Activated T-helper 9 cell treated with anti-CD3 and anti-CD28 coated beads, Interleukin-2, amount 50 U/mL, for 16 hours (primary cell): ENCODE measurements at regions not wholly inside any gene's neighbourhood (a gene's known extent, or its start where the extent isn't known, plus 50 kb on each side); places are given as distances from the start of the nearest gene placed in this dataset.
"Not testable (repeated sequence)": the region's sequence is repeated elsewhere in the genome, so short reads cannot be mapped to it uniquely, and the experiment has no call there.

Experiments used
- DNase-seq: peaks from one replicate; pipeline ENCODE4 v3.0.0-alpha.2; 2020; ENCODE audit warnings: low read depth

DNA sequence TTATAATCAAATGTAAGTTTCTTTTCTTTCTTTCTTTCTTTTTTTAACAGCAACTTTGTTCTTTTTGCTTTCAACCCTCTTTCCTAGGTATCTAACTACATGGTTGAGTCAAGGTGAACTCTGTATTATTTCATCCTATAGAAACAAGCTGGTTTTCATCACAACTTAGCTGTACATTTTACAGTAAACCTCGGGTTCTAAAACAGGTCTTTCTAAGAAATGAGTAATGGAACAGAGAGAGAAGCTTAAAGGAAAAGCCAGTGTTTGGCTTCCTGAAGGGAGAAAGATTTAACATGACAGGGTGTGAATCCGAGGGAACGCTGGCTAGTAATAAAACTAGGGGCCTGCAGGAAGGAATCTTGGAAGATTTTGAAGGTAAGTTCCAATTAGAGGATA is 143.4 kb upstream of the ITGB1 start:
- no peak for DNase-seq

DNA sequence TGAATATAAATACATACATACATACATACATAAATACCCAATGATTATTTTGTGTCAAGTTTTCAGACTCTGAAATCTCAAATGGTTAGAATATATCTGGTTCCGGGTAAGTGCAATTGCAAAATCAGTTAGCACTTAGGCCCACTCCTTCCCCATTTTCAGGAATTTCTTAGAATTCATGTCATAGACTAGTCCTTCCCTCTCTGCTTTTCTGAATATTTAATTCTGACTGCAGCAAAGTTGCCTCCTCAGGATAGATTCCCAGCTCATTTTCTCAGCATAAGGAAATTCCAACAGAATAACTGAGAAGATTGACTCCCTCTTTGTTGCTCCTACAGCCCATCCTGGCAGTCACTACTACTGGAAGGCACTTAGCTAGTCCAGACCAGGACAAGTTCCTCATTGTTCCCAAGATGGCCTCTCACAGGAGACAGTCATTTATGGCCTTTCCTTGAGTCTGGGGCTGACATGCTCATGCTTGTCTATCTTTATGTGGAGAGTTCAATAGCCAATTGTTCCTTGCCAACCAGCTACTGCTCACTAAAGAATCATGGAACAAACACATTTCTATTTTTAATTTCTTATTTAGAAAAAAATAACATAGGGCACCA is 142.9 kb upstream of the ITGB1 start:
- no peak for DNase-seq

DNA sequence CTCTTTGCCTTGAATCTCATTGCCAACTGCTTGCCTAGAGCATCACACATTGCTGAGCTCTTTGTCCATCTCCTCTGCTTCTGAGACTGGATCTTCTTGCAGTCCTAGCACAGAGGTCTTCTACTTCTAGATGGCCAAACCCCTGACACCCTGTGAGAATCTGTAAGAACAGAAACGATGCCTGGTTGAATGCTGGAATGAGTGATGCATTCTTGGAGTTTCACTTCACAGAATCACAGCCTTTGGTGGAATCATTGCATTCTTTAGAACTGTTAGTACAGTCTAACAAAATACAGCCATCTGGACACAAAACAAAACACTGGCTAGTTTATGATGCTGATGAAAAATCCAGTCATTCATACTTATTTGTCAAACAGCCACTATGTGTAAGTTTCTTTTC is 141.7 kb upstream of the ITGB1 start:
- no peak for DNase-seq

GRCh38 chr10:33098951-33099663 is 141.1 kb upstream of the ITGB1 start:
- no peak for DNase-seq

DNA sequence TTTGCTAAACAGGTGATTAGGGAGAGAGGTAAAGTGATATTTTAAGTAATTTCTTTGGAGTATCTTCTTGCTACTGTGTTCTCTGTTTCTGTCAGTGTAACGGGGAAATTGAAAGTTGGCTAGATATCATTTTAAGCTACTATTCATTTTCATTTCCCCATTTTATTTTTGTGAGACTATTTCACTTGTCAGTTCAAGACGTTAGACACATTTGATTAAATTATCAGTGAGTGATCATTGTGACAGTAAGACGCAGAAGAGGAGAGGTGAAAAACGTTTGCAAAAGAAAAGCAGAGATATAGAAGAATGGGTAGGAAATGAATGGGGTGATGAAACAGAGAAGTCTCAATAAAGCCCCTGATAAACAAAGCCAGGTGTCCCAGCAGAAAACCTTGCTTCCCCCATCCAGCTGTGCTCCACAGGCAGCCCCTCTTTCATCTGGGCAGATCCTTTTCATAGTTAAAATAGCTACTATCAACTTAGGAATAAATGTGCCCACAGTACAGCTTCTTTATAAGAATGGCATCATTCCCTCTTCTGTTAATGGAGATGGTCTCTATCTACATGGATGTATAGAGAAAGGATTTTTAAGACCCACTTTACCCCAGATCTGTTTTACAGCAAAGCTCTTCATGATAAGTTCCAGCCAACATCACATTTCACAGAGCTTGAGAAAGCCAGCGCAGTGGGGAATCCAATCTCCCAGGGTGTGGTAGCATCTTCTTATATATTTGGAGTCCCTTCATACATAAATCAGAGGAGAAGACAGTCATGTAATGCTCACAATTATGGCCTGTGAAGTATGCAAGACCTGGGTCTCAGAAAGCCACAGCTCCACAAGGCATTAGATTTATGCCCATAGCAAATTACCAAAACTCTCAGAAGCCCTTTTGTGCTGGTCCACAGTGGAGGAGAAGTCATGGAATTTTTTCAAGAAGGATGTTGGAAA is 138.1 kb upstream of the ITGB1 start:
- no peak for DNase-seq

DNA sequence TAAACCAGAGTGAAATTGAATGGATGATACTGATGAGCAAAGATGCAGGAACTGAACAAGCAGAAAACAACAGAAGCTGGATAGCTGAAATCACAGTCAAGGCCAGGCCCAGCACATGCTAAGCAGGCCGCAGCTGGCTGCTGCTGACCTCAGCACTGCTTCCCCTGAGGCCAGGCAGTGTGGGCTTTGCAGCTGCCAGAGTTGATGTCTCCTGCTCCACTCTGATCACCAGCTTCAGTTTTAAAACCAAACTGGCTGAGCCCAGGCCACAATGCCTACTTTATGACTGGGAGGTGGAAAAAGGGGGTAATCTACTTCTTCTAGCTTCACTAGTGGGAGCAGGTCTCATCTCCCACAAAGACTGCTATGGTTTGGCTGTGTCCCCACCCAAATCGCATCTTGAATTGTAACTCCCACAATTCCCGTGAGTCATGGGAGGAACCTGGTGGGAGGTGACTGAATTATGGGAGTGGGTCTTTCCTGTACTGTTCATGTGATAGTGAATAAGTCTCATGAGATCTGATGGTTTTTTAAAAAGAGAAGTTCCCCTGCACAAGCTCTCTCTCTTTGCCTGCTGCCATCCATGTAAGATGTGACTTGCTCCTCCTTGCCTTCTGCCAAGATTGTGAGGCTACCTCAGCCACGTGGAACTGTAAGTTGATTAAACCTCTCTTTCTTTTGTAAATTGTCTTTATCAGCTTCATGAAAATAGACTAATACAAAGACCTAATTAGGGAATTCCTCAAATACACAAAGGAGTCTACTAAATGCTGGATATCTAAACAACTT is 136.4 kb upstream of the ITGB1 start:
- no peak for DNase-seq

- no peak for DNase-seq
Observed at GRCh38 chr10:33093362-33093761, 135.3 kb upstream of the ITGB1 start.

DNA sequence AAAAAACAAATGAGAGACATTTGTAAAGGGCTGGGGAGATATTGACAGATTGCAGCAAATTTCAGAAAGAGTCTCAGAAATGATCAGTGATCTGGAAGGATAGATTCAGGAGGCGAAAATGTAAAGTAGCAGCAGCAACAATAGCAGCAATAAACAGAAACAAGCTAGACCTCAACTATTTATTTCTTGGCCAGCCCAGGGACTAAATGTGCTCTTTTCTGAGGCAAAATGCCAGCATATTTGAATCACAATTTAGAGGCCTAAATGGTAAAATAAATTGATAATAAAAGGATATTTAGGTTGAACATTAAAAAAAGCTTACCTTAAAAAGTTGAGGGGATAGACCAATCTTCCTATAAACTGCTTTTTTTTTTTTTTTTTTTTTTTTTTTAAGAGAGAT is 134.6 kb upstream of the ITGB1 start:
- no peak for DNase-seq

DNA sequence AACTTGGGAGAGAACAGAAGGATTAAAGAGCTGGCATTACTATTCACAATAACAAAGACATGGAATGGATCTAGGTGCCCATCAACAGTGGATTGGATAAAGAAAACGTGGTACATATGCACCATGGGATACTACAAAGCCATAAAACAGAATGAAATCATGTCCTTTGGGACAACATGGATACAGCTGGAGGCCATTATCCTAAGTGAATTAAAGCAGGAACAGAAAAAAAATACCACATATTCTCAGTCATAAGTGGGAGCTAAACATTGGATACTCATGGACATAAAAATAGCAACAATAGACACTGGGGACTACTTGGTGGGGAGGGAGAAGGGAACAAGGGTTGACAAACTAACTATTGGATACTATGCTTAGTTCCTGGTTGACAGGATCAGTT is 133.2 kb upstream of the ITGB1 start:
- no peak for DNase-seq

- DNase-seq: no peak
Observed at GRCh38 chr10:33088990-33089389, 131.0 kb upstream of the ITGB1 start.

GRCh38 chr10:33087922-33088321 is 129.9 kb upstream of the ITGB1 start:
- no peak for DNase-seq

DNA sequence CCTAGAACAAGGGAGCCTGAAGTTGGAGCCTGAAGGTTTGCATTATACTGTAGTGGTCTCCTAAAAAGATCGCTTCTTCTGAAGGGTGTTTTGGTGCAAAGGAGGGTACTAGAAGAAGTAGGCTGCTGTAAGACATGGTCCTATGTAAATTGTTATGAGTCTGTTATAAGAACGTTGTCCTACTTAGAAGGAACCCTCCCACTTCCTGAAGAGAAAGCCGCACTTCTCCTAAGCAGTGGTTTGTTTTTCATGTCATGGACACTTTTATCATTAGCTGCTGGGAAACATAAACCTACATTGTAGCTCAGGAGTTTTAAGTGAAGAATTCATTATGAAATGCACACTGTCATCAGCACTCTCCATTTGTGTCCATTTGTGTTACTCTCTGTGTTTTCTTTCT is 129.1 kb upstream of the ITGB1 start:
- DNase-seq: no peak

DNA sequence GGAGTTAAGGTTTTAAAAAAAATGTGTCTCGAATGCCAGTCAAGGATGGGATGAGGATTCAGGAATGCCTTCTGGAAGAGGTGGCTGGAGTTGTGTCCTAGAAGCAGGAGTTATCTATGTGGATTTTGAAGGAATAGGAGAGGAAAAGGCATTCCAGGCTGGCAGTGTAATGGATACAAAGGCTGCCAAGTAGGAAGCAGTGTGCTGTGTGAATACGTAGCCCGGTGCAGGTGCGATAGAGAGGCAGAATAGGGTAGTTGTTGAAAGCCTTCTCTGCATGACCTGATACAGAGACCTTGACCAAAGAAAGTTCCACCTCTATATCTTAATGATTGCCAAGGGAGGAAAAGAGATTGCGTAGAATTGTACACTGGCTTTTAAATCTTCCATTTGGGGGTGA is 128.1 kb upstream of the ITGB1 start:
- DNase-seq: no peak

DNA sequence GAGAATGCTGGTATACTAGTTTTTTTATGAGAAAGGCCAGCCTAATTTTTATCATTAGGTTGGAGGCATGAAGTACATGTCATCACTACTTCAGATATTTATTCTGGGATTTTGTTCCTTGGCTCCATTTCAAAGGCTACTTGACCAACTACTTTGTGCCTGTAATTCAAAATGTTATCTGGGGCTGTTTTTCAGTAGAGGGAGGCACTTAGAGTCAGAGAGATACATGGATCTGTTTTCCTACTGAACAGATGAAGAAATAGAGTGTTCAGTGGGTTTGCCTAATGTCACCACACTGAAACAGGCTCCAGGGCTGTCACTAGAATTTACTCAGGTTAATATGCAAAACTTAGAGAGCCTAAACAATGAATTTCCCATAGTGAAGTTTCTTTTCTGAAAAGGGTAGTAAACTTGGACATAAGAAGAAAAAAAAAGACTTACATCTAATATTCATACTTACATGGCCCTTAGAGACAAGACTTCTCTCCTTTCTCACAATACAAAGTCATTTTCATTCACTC is 127.3 kb upstream of the ITGB1 start:
- no peak for DNase-seq

DNA sequence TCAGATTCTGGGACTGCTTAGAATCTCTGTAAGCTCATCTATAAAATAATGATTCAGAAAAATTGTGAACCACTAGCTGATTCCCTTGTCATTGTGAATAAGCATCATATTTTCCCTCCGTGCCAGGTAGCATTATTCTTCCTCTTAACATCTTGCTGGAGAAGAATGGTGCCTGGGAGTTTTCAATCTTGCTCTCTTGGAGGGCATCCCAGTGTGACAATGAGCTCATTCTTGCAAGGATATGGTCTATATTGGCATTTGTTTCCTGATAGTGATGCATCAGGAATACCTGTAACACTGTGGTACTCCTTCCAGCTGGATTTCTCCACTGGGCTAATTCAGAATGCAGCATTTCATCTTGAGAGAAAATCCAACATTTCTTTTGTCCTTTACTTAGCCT is 126.4 kb upstream of the ITGB1 start:
- no peak for DNase-seq

DNA sequence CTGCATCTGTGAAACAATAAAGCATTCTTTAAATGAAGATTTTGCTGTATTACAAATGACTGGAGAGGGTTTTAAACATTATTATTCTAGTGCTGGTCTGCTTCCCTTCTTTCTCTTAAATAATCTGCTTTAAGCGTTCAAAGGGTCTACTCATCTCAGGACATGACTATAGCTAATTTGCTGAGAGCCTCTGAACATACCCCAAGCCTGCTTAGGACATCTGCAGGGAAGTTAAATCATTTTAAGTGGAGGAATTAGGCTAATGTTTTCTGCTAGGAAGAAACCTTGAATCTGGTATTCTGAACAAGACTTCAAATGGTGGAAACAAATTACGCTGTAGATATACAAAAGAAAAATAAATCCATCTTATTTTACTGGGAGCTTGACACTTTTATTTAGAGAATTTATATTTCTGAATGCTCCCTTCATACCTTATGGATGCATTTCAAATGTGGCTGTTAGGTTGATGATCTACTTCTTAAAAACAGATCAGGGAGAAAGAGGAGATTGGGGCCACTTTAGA is 124.4 kb upstream of the ITGB1 start:
- DNase-seq: no peak

DNA sequence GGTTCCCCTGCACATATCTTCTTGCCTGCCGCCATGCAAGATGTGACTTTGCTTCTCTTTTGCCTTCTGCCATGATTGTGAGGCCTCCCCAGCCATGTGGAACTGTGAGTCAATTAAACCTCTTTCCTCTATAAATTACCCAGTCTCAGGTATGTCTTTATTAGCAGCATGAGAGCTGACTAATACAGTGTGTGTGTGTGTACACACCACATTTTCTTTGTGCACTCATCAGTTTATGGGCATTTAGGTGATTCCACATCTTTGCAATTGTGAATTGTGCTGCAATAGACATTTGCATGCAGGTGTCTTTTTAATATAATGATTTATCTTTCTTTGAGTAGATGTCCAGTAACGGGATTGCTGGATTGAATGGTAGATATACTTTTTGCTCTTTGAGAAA is 122.4 kb upstream of the ITGB1 start:
- not testable (repeated sequence) for DNase-seq

DNA sequence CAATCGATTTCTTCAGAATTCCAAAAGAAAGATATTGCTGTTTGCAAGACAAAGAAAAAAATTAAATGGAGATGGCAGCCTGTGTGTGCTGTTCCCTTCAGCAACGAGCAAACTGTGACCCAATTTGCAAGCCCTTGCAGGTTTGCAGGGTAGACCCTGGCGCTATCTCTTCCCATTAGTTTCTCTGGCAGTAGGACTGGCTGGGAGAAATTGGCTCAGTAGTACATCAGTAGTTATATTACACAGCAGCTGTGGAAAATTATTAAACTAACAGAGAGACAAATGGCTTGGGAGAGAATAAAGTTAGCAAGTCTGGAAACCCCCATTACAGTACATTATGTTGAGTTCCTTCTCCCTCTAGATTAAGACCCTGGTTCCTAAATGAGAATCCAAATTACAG is 116.4 kb upstream of the ITGB1 start:
- DNase-seq: no peak

- DNase-seq: no peak
Observed at GRCh38 chr10:33073641-33074415, 115.8 kb upstream of the ITGB1 start.

GRCh38 chr10:33071857-33072256 is 113.8 kb upstream of the ITGB1 start:
- DNase-seq: no peak

- no peak for DNase-seq
Observed at GRCh38 chr10:33070101-33070500, 112.1 kb upstream of the ITGB1 start.
